Immature natural killer cell (primary cell): ENCODE measurements at regions not wholly inside any gene's neighbourhood (a gene's known extent, or its start where the extent isn't known, plus 50 kb on each side); places are given as distances from the start of the nearest gene placed in this dataset.
"Not testable (repeated sequence)": the region's sequence is repeated elsewhere in the genome, so short reads cannot be mapped to it uniquely, and the experiment has no call there.

Source experiments
- DNase-seq, 3 donors: peaks; one replicate each; pipeline ENCODE4 v3.0.0; 2022; ENCODE audit warnings: mixed read lengths in 1 of 3
- H3K27ac Mint-ChIP-seq, 6 donors: one replicate each; pipeline ENCODE4 v1.8.0; 2020; ENCODE audit warnings: mixed read lengths in 6 of 6, mild to moderate bottlenecking in 5 of 6, inconsistent platforms in 4 of 6, moderate library complexity in 3 of 6
- H3K27me3 Mint-ChIP-seq, 3 donors: one replicate each; pipeline ENCODE4 v1.8.0; 2020 to 2021; ENCODE audit warnings: low read depth in 3 of 3, mild to moderate bottlenecking in 3 of 3, mixed read lengths in 3 of 3, moderate library complexity in 3 of 3, inconsistent platforms in 1 of 3
- H3K36me3 Mint-ChIP-seq, 3 donors: one replicate each; pipeline ENCODE4 v1.8.0; 2020; ENCODE audit warnings: mixed read lengths in 3 of 3, inconsistent platforms in 2 of 3, mild to moderate bottlenecking in 2 of 3
- H3K4me1 Mint-ChIP-seq, 2 donors: one replicate each; pipeline ENCODE4 v1.8.0; 2020; ENCODE audit warnings: inconsistent platforms in 2 of 2, mild to moderate bottlenecking in 2 of 2, mixed read lengths in 2 of 2, moderate library complexity in 1 of 2
- H3K4me3 Mint-ChIP-seq, 5 donors: one replicate each; pipeline ENCODE4 v1.8.0; 2020; ENCODE audit warnings: mild to moderate bottlenecking in 5 of 5, mixed read lengths in 5 of 5, inconsistent platforms in 3 of 5, moderate library complexity in 3 of 5
- H3K9me3 Mint-ChIP-seq, 6 donors: one replicate each; pipeline ENCODE4 v1.8.0; 2020; ENCODE audit warnings: mild to moderate bottlenecking in 6 of 6, mixed read lengths in 6 of 6, inconsistent platforms in 4 of 6, moderate library complexity in 3 of 6

DNA sequence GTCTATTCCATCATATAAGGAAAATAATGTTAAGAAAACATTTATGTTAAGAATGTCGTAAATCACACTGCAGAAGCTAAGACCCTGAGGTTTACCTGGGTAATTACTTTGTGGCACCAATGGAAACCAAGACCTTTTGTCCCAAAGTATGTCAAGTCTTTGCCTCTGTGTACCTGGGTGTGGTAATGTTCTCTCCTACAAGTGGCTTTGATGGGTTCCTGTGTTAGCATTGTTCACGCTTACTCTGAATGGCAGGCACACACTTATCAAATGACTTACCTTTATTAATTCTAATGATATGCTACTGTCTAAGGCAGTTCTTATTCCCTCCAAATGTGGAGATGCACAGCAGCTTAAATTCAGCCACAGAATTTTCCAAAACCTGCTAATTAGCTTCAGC lies 206.1 kb downstream of the KCTD12 start:
- no peak for DNase-seq
- Mint-ChIP-seq H3K9me3 (peaks cover 0 to 2% (median 0%) of the 10 kb centered on the region in 6 donors), H3K27me3 (peaks cover 0 to 6% (median 4%) of the 10 kb centered on the region in 3 donors), H3K36me3 (no peaks in the 10 kb centered on the region), H3K4me3 (no peak overlapping the region), H3K27ac (no peak overlapping the region), H3K4me1 (no peaks in the 10 kb centered on the region)

DNA sequence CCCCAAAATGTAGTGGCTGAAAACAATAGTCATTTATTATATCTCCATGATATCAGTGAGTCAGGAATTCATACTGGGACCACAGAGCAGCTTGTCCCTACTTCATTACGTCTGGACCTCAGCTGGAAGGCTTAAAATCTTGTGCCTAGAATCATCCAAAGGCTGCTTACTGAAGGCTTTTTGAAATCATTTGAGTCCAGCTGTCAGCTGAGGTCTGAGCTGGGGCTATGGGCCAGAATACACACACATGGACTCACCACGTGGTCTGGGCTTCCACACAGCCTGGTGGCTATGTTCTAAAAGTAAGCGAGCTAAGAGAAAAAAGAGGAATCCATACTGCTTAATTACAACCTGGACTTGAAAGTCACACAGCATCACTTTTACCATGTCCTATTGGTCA lies 209.2 kb downstream of the KCTD12 start:
- Mint-ChIP-seq H3K36me3 (no peaks in the 10 kb centered on the region), H3K4me3 (no peak overlapping the region), H3K27ac (no peak overlapping the region), H3K9me3 (no peaks in the 10 kb centered on the region), H3K4me1 (no peaks in the 10 kb centered on the region), H3K27me3 (peaks cover 2 to 11% (median 5%) of the 10 kb centered on the region in 3 donors)
- no peak for DNase-seq

DNA sequence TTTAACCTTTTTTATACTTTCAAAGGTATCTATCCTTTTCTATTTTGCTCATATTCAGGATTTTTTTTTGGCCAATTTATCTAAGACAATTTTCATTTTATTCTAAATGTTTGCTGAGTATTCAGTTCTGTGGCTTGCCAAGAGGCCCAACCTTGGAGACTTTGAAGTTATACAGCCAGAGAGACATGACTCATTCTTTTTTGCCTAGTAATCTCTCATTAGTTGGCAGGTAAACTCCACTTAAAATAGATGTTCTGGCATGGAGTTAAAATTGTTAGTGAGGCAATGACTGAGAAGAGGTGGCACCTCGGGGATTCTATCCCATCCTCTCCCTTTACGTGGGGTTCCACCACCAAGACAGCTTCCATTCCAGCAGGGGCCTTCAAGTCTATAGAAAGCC lies 213.8 kb downstream of the KCTD12 start:
- DNase-seq = no peak
- Mint-ChIP-seq H3K4me3 (no peak overlapping the region), H3K4me1 (no peaks in the 10 kb centered on the region), H3K27ac (no peak overlapping the region), H3K27me3 (peaks cover 2 to 5% (median 3%) of the 10 kb centered on the region in 3 donors), H3K36me3 (no peaks in the 10 kb centered on the region), H3K9me3 (no peaks in the 10 kb centered on the region)

DNA sequence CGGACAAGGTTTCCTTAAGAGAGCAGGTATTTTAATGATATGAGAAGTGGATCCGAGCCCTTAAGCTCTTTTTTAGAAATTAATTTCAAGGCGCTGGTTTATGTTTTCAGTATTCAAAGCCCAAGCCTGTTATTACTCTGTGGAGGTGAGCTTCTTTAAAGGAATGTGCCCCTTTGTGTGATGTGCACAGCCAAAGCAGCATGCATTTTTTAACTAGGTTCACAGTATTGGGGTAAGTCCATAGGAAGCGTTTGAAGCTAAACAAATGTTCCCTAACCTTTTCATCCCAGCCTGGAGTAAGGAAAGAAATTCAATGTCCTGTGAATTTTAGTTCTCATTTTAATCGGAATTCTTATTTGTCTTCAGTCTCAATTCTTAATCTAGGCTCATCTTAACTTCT lies 217.5 kb downstream of the KCTD12 start:
- Mint-ChIP-seq H3K4me3 (no peak overlapping the region), H3K36me3 (no peaks in the 10 kb centered on the region), H3K27ac (no peak overlapping the region), H3K9me3 (peaks cover 0 to 2% (median 0%) of the 10 kb centered on the region in 6 donors), H3K27me3 (peaks cover 0 to 5% (median 2%) of the 10 kb centered on the region in 3 donors), H3K4me1 (no peaks in the 10 kb centered on the region)
- DNase-seq = no peak

DNA sequence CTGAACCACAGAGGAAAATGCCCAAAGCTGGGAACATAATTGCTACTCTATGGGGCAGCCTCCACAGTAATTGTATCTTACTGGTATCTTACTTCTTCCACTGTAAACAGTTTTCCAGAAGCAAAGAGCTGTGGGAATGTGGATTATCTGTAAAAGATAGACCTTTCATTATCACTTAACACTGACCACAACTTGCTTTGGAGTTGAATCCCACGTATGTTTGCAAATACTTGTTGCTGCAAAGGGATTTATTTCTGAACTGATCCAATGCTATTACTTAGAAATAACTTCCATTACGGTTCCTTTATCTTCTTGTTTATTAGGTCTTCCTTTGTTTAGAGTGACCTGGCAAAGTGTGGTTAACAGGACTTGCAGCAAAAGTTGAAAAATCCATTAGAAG lies 218.1 kb downstream of the KCTD12 start:
- peaks cover 0 to 2% (median 0%) of the 10 kb centered on the region in 3 donors for H3K27me3 Mint-ChIP-seq
- no peaks in the 10 kb centered on the region for H3K36me3 Mint-ChIP-seq
- no peak for DNase-seq
- peaks cover 0 to 2% (median 0%) of the 10 kb centered on the region in 6 donors for H3K9me3 Mint-ChIP-seq
- no peaks in the 10 kb centered on the region for H3K4me1 Mint-ChIP-seq
- H3K4me3 Mint-ChIP-seq = no peak overlapping the region
- H3K27ac Mint-ChIP-seq = no peak overlapping the region

DNA sequence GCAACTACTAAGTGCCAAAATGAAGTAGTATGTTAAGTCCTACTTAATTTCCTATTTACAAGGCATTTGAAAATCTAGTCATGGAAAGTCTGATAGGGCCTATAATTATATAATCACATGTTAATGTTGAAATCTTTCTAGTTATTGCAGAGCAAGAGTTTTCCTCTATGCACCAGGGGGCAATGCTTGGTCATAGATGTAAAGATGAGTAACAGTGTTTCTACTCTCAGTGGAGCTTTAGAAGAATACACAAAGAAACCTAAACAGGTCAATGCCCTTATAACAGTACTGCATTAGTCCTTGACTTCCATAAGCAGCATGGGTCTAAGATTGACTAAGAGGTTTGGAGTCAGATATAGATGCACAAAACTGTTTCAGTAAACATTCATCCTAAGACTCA lies 218.7 kb downstream of the KCTD12 start:
- H3K36me3 Mint-ChIP-seq = no peaks in the 10 kb centered on the region
- no peak overlapping the region for H3K4me3 Mint-ChIP-seq
- peaks cover 0 to 2% (median 0%) of the 10 kb centered on the region in 3 donors for H3K27me3 Mint-ChIP-seq
- no peak overlapping the region for H3K27ac Mint-ChIP-seq
- peaks cover 0 to 2% (median 0%) of the 10 kb centered on the region in 6 donors for H3K9me3 Mint-ChIP-seq
- DNase-seq = no peak
- no peaks in the 10 kb centered on the region for H3K4me1 Mint-ChIP-seq

DNA sequence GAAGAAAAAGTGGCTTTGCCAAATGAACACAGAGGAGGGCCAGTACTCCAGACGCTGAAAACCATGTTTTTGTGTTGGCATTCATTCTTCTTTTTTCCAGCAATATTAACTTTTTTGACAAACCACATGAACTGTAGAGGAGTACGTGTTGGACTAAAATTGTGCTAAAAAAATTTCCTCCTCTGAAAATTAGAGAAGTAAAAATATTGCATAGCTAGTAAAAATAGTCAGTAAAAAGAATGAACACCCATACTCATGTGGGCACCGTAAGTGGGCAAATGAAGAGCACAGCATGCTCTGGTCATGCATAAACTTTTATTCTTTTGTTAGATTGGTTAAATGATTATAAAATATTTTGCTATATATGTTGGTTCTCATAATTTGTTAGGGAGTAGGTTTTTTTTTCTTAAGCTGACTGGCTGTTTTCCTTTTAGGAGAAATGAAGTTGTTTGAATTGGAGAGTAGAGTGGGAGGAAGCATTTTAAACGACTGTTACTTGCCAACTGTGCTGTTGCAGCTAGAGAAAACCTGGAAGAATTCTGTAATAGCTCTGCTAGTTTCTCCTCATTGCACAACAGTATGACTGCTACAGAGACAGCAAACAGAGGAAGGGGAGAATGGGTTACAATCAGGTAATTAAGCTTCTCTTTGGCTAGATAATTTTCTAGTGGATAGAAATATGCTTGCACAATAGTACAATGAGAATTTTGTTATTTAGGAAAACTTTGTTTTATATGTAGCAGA lies 222.4 kb downstream of the KCTD12 start:
- no peak for DNase-seq
- Mint-ChIP-seq H3K9me3 (peaks cover 0 to 6% (median 0%) of the 10 kb centered on the region in 6 donors), H3K4me3 (no peak overlapping the region), H3K27me3 (peaks cover 0 to 3% (median 0%) of the 10 kb centered on the region in 3 donors), H3K36me3 (no peaks in the 10 kb centered on the region), H3K27ac (no peak overlapping the region), H3K4me1 (no peaks in the 10 kb centered on the region)

DNA sequence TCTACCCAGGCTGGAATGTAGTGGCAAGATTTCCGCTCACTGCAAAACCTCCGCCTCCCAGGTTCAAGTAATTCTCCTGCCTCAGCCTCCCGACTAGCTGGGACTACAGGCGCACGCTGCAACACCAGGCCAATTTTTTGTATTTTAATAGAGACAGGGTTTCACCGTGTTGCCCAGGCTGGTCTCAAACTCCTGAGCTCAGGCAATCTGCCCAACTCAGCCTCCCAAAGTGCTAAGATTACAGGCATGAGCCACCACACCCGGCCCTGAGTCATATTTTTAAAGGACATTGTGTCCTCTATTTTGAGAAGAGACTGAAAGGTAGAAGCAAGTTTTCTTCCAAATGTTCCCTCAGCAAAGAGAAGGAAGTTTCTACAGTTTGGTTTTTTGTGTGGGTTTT lies 227.1 kb downstream of the KCTD12 start:
- H3K4me3 Mint-ChIP-seq, H3K27ac Mint-ChIP-seq, H3K36me3 Mint-ChIP-seq, DNase-seq, H3K4me1 Mint-ChIP-seq: not testable (repeated sequence)
- Mint-ChIP-seq H3K9me3 (peaks cover 0 to 17% (median 0%) of the 10 kb centered on the region in 6 donors), H3K27me3 (peaks cover 0 to 11% (median 0%) of the 10 kb centered on the region in 3 donors)

DNA sequence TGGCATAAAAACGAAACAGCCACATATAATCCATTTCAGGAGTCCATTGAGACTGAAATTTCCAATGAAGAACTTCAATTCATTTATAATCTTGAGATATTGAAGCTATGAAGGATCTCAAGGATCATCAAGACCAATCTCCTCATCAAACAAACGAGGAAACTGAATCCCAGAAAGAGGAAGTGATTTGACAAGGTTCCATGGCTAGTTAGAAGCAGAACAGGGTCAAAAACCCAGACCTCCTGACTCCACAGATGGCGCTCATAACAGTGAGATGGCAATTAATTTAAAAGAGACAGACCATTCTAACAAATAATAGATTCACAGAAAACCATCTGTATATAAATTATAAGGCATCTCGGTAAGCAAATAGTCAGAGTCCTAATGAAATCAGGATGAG lies 229.7 kb downstream of the KCTD12 start:
- Mint-ChIP-seq H3K4me3 (no peak overlapping the region), H3K27me3 (peaks cover 0 to 8% (median 0%) of the 10 kb centered on the region in 3 donors), H3K27ac (no peak overlapping the region), H3K4me1 (no peaks in the 10 kb centered on the region), H3K36me3 (no peaks in the 10 kb centered on the region), H3K9me3 (peaks cover 0 to 17% (median 0%) of the 10 kb centered on the region in 6 donors)
- DNase-seq = no peak

DNA sequence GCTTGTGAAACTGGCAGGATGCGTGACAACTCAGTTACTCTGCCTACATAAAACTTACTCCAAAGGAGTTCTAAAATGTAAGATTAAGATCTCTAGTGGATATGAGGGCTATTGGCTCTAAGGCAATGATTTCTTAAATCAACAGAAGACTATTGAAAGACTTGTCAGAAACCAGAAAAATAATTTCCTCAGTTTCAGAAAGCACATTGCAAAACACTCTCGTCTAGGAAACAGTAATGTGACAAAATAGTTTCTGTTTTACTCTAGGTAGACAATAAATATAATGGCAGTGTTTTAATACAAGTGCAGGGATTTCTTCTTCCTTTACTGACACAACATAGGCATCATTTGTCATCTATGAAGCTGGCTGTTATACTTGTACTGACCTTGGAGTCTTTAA lies 230.1 kb downstream of the KCTD12 start:
- Mint-ChIP-seq H3K9me3 (peaks cover 0 to 17% (median 0%) of the 10 kb centered on the region in 6 donors), H3K36me3 (no peaks in the 10 kb centered on the region), H3K4me1 (no peaks in the 10 kb centered on the region), H3K27me3 (peaks cover 0 to 8% (median 0%) of the 10 kb centered on the region in 3 donors), H3K27ac (no peak overlapping the region), H3K4me3 (no peak overlapping the region)
- DNase-seq = no peak

DNA sequence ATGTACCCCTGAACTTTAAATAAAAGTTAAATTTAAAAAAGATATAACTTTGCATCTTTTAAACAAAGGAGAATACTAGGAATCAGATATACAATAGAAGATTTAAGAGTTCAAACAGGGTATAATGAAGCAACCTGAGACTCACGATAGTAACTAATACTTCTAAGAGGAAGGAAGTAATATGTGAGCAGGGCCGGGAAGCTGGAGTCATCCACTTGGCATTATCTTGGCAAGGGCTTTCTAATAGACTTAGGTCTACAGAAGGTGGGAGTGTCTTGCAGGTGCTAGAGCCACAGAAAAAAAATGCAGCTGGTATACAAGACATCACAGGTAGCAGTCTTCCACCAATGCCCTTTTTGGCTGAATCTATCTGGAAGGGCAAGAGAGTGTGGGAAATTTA lies 231.9 kb downstream of the KCTD12 start:
- peaks cover 2 to 8% (median 3%) of the 10 kb centered on the region in 3 donors for H3K27me3 Mint-ChIP-seq
- H3K9me3 Mint-ChIP-seq = peaks cover 0 to 17% (median 0%) of the 10 kb centered on the region in 6 donors
- H3K36me3 Mint-ChIP-seq = no peaks in the 10 kb centered on the region
- no peak overlapping the region for H3K27ac Mint-ChIP-seq
- H3K4me1 Mint-ChIP-seq = no peaks in the 10 kb centered on the region
- H3K4me3 Mint-ChIP-seq = no peak overlapping the region
- DNase-seq = no peak

DNA sequence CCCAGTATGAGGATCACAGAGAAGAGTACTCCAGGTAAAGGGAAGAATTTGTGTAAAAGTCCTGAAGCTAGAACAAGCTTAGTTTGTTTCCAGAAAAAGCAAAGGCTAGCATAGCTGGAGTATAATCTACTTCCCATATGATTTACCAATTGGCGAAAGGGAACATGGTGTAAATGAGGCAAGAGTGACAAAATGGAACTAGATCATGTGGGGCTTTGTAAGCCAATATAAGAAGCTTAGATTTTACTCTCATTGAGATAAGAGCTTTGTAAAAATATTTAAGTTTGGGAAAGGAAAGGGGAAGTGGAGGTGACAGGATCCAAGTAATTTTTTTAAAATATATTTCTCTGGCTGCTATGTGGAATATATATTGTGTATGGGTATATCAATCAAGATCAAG lies 234.9 kb downstream of the KCTD12 start:
- peaks cover 2 to 9% (median 3%) of the 10 kb centered on the region in 3 donors for H3K27me3 Mint-ChIP-seq
- no peak overlapping the region for H3K27ac Mint-ChIP-seq
- H3K4me1 Mint-ChIP-seq = no peaks in the 10 kb centered on the region
- H3K36me3 Mint-ChIP-seq = no peaks in the 10 kb centered on the region
- H3K4me3 Mint-ChIP-seq = no peak overlapping the region
- peaks cover 0 to 5% (median 0%) of the 10 kb centered on the region in 6 donors for H3K9me3 Mint-ChIP-seq
- no peak for DNase-seq

DNA sequence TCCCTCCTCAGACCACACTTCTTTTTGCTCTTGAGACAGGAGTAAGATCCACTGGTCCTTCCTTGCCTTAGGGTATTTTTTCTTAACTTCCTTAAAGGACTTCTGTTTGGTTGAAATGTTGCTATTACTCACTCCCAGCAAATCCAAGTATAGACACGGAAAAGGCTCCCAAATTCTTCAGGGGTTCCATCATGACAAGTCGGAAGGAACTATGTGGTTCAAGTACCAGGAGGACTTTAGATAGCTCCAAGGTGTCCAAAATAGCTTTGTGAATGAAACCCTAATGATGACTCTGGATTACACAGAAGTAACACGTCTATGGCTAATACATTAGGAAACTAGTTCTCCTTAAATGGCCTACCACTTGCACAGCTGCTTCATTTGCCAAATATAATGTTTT lies 238.7 kb downstream of the KCTD12 start:
- Mint-ChIP-seq H3K4me3 (no peak overlapping the region), H3K9me3 (peaks cover 0 to 2% (median 0%) of the 10 kb centered on the region in 6 donors), H3K27ac (no peak overlapping the region), H3K27me3 (peaks cover 1 to 3% (median 2%) of the 10 kb centered on the region in 3 donors), H3K4me1 (no peaks in the 10 kb centered on the region), H3K36me3 (no peaks in the 10 kb centered on the region)
- DNase-seq = no peak

DNA sequence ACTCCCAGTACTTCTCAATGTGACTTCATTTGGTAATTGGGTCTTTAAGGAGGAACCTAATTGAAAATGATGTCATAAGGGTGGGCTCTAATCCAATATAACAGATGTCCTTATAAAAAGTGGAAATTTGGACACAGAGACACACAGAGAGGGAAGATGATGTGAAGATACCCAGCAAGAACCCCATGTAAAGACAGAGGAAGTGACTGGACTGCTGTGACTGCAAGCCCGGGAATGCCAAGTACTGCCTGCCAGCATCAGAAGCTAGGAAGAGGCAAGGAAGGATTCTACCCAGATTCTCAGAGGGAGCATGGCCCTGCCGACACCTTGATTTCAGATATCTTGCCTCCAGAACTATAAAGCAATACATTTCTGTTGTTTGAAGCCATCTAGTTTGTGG lies 239.3 kb downstream of the KCTD12 start:
- Mint-ChIP-seq H3K4me1 (no peaks in the 10 kb centered on the region), H3K4me3 (no peak overlapping the region), H3K27ac (no peak overlapping the region), H3K9me3 (peaks cover 0 to 2% (median 0%) of the 10 kb centered on the region in 6 donors), H3K36me3 (no peaks in the 10 kb centered on the region), H3K27me3 (peaks cover 1 to 3% (median 2%) of the 10 kb centered on the region in 3 donors)
- no peak for DNase-seq

DNA sequence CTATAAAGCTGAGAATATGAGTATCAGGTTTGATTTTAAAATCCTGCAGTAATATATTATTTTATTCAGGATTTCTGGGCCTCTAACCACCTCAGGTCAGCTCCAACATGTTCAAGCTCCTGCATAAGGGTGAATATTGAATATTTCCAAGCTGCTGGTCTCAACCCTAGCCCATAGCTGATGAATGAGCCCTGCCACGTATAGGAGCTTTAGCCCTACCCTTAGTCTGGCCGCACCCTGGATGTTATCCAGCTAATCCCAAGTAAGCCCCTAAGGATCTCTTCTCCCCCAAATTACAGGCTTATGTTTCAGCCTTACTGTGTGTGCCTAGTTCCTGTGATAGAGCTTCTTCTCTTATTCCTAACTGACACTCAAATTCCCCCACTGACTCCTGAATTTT lies 240.6 kb downstream of the KCTD12 start:
- Mint-ChIP-seq H3K27ac (no peak overlapping the region), H3K27me3 (peaks cover under 1 to 3% (median 1%) of the 10 kb centered on the region in 3 donors), H3K4me1 (no peaks in the 10 kb centered on the region), H3K9me3 (peaks cover 0 to 2% (median 0%) of the 10 kb centered on the region in 6 donors), H3K36me3 (no peaks in the 10 kb centered on the region), H3K4me3 (no peak overlapping the region)
- DNase-seq = no peak
